ENCODE measurements at regions not wholly inside any gene's neighbourhood (a gene's known extent, or its start where the extent isn't known, plus 50 kb on each side); places are given as distances from the start of the nearest gene placed in this dataset.

GRCh38 chr15:96549136-96549535, 218.6 kb downstream of the NR2F2 start:
- TF ChIP-seq CTCF (IDR thresholded peaks at IDR 0.05) (no peak), POLR2A (IDR thresholded peaks at IDR 0.05) (no peak)
